HUES48 (cell line): ENCODE measurements at regions not wholly inside any gene's neighbourhood (a gene's known extent, or its start where the extent isn't known, plus 50 kb on each side); places are given as distances from the start of the nearest gene placed in this dataset.
"Not testable (repeated sequence)": the region's sequence is repeated elsewhere in the genome, so short reads cannot be mapped to it uniquely, and the experiment has no call there.

ENCODE experiments used
- H3K27ac ChIP-seq: one replicate; pipeline ENCODE4 v1.7.0; 2013; ENCODE audit warnings: low read depth, low read length, inconsistent platforms
- H3K27me3 ChIP-seq: 2 replicates; pipeline ENCODE4 v1.6.1; 2013; ENCODE audit warnings: mild to moderate bottlenecking, low read length; ENCODE audit not compliant: control insufficient read depth, insufficient read depth
- H3K36me3 ChIP-seq: 2 replicates; pipeline ENCODE4 v1.6.1; 2013; ENCODE audit warnings: low read length; ENCODE audit not compliant: control insufficient read depth, insufficient read depth
- H3K4me1 ChIP-seq: 2 replicates; pipeline ENCODE4 v1.6.1; 2013; ENCODE audit warnings: mild to moderate bottlenecking, low read length; ENCODE audit not compliant: control insufficient read depth, insufficient read depth
- H3K4me3 ChIP-seq: 2 replicates; pipeline ENCODE4 v1.5.1; 2013; ENCODE audit warnings: mild to moderate bottlenecking, low read depth, low read length
- H3K9ac ChIP-seq: 2 replicates; pipeline ENCODE4 v1.6.1; 2013; ENCODE audit warnings: mild to moderate bottlenecking, low read depth, low read length, moderate library complexity
- H3K9me3 ChIP-seq: 2 replicates; pipeline ENCODE4 v1.6.1; 2013; ENCODE audit warnings: low read length; ENCODE audit not compliant: control insufficient read depth, insufficient read depth

- no peak overlapping the region for H3K4me3 ChIP-seq
Observed at GRCh38 chr18:30682672-30683071, 359.9 kb downstream of the DSC3 start.

GRCh38 chr18:30679285-30679930 is 363.1 kb downstream of the DSC3 start:
- Histone ChIP-seq H3K9ac (no peak overlapping the region), H3K9me3 (no peaks in the 10 kb centered on the region), H3K36me3 (no peaks in the 10 kb centered on the region), H3K4me3 (no peak overlapping the region), H3K27me3 (no peaks in the 10 kb centered on the region), H3K4me1 (no peaks in the 10 kb centered on the region), H3K27ac (no peak overlapping the region)

More at GRCh38 chr18:30682672-30683071, 359.9 kb downstream of the DSC3 start:
- Histone ChIP-seq H3K4me1 (peaks cover 5% of the 10 kb centered on the region; the same call in 1 of the 2 replicates), H3K27me3 (no peaks in the 10 kb centered on the region), H3K9ac (no peak overlapping the region), H3K9me3 (no peaks in the 10 kb centered on the region), H3K27ac (no peak overlapping the region), H3K36me3 (no peaks in the 10 kb centered on the region)

GRCh38 chr18:30677813-30678212 is 364.7 kb downstream of the DSC3 start:
- not testable (repeated sequence) for H3K36me3 ChIP-seq, H3K27ac ChIP-seq, H3K9me3 ChIP-seq

GRCh38 chr18:30676053-30676480 is 366.5 kb downstream of the DSC3 start:
- H3K9ac ChIP-seq: no peak overlapping the region
- H3K36me3 ChIP-seq: no peaks in the 10 kb centered on the region
- no peak overlapping the region for H3K27ac ChIP-seq
- H3K4me1 ChIP-seq: no peaks in the 10 kb centered on the region
- no peak overlapping the region for H3K4me3 ChIP-seq
- no peaks in the 10 kb centered on the region for H3K9me3 ChIP-seq
- no peaks in the 10 kb centered on the region for H3K27me3 ChIP-seq

More at GRCh38 chr18:30677813-30678212, 364.7 kb downstream of the DSC3 start:
- not testable (repeated sequence) for H3K4me1 ChIP-seq, H3K4me3 ChIP-seq, H3K9ac ChIP-seq, H3K27me3 ChIP-seq

GRCh38 chr18:30675493-30675892 is 367.0 kb downstream of the DSC3 start:
- H3K27ac ChIP-seq: no peak overlapping the region
- no peaks in the 10 kb centered on the region for H3K9me3 ChIP-seq
- H3K36me3 ChIP-seq: no peaks in the 10 kb centered on the region
- no peak overlapping the region for H3K9ac ChIP-seq
- H3K4me1 ChIP-seq: no peaks in the 10 kb centered on the region
- no peak overlapping the region for H3K4me3 ChIP-seq
- no peaks in the 10 kb centered on the region for H3K27me3 ChIP-seq

GRCh38 chr18:30675072-30675471 is 367.5 kb downstream of the DSC3 start:
- H3K4me3 ChIP-seq: no peak overlapping the region
- no peaks in the 10 kb centered on the region for H3K9me3 ChIP-seq
- H3K4me1 ChIP-seq: no peaks in the 10 kb centered on the region
- H3K9ac ChIP-seq: no peak overlapping the region
- H3K27ac ChIP-seq: no peak overlapping the region
- no peaks in the 10 kb centered on the region for H3K27me3 ChIP-seq
- no peaks in the 10 kb centered on the region for H3K36me3 ChIP-seq

GRCh38 chr18:30674596-30674995 is 367.9 kb downstream of the DSC3 start:
- no peak overlapping the region for H3K9ac ChIP-seq
- no peak overlapping the region for H3K27ac ChIP-seq
- H3K36me3 ChIP-seq: no peaks in the 10 kb centered on the region
- no peaks in the 10 kb centered on the region for H3K9me3 ChIP-seq
- no peaks in the 10 kb centered on the region for H3K27me3 ChIP-seq
- H3K4me3 ChIP-seq: no peak overlapping the region
- no peaks in the 10 kb centered on the region for H3K4me1 ChIP-seq

DNA sequence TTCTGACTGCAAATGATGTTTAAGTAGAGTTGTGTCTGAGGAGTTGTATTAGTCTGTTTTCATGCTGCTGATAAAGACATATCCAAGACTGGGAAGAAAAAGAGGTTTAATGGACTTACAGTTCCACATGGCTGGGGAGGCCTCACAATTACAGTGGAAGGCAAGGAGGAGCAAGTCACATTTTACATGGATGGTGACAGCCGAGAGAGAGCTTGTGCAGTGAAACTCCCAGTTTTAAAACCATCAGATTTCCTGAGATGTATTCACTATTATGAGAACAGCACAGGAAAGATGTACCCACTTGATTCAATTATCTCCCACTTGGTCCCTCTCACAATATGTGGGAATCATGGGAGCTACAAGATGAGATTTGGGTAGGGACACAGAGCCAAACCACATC is 370.1 kb downstream of the DSC3 start:
- not testable (repeated sequence) for H3K4me1 ChIP-seq, H3K9me3 ChIP-seq, H3K9ac ChIP-seq, H3K4me3 ChIP-seq, H3K27ac ChIP-seq, H3K27me3 ChIP-seq, H3K36me3 ChIP-seq

DNA sequence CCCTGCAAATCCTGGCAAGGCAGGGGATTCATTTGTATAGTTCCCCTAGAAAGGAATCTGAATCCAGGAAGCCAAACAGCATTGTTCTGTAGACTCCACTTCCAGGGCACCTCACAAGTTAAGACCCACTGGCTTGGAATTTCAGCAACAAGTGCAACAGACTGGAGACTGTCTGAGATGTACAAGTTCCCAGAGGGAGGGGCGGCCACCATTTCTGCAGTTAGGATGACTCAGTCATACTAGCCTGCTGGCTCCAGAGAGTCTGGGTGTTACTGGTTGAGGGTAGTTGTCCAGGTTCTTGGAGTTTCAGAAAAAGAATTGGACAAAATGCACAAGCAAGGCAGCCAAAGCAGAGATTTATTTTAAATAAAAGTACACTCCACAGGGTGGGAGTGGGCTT is 384.2 kb downstream of the DSC3 start:
- H3K9ac ChIP-seq: no peak overlapping the region
- H3K27me3 ChIP-seq: no peaks in the 10 kb centered on the region
- no peaks in the 10 kb centered on the region for H3K9me3 ChIP-seq
- no peaks in the 10 kb centered on the region for H3K4me1 ChIP-seq
- no peaks in the 10 kb centered on the region for H3K36me3 ChIP-seq
- no peak overlapping the region for H3K27ac ChIP-seq
- H3K4me3 ChIP-seq: no peak overlapping the region

DNA sequence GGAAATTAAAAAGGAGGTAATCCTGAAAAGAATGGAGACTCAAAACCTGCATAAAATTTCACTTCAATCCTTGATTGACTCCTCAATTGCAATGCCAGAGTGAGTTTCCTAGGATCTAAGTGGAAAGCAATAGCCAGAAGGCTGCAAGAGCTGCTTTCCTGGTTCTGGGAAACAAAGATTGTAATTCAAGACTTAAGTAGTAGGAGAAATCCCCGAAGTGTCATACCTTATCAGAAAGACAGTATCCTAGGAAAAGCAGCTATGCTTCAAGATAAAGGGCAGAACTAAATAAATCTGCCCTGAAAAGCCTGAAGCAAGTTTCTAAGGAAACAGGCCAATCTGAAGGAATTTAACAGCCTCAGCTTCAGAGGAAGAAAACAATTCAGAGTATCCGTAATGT is 390.2 kb downstream of the DSC3 start:
- Histone ChIP-seq H3K4me3 (no peak overlapping the region), H3K27ac (no peak overlapping the region), H3K27me3 (no peaks in the 10 kb centered on the region), H3K36me3 (no peaks in the 10 kb centered on the region), H3K9ac (no peak overlapping the region), H3K9me3 (no peaks in the 10 kb centered on the region), H3K4me1 (no peaks in the 10 kb centered on the region)

- Histone ChIP-seq H3K9me3 (no peaks in the 10 kb centered on the region), H3K9ac (no peak overlapping the region), H3K4me1 (no peaks in the 10 kb centered on the region), H3K36me3 (no peaks in the 10 kb centered on the region), H3K27me3 (no peaks in the 10 kb centered on the region), H3K27ac (no peak overlapping the region), H3K4me3 (no peak overlapping the region)
Observed at GRCh38 chr18:30650499-30650898, 392.0 kb downstream of the DSC3 start.
